Activated T-helper 2 cell treated with anti-CD3 and anti-CD28 coated beads, Interferon-gamma antibody, Interleukin-2, Interleukin-4, amounts not matched to agents 10 μg/mL and 5 μg/mL and 100 μg/mL, durations not matched to agents 14 hours and 24 hours and 36 hours (primary cell): ENCODE measurements at regions not wholly inside any gene's neighbourhood (a gene's known extent, or its start where the extent isn't known, plus 50 kb on each side); places are given as distances from the start of the nearest gene placed in this dataset.

Experiments
- DNase-seq: peaks from one replicate; pipeline ENCODE4 v3.0.0; 2021; ENCODE audit warnings: low spot score
- H3K27ac Mint-ChIP-seq: one replicate; pipeline ENCODE4 v1.8.0; 2021; ENCODE audit warnings: mixed read lengths
- H3K27me3 Mint-ChIP-seq: one replicate; pipeline ENCODE4 v1.8.0; 2021; ENCODE audit warnings: low read depth, mixed read lengths
- H3K36me3 Mint-ChIP-seq: one replicate; pipeline ENCODE4 v1.8.0; 2021; ENCODE audit warnings: low read depth, mixed read lengths
- H3K4me1 Mint-ChIP-seq: one replicate; pipeline ENCODE4 v1.8.0; 2021; ENCODE audit warnings: low read depth, mixed read lengths
- H3K4me3 Mint-ChIP-seq: one replicate; pipeline ENCODE4 v1.8.0; 2021; ENCODE audit warnings: low read depth, mild to moderate bottlenecking, moderate library complexity, mixed read lengths
- H3K9me3 Mint-ChIP-seq: one replicate; pipeline ENCODE4 v1.8.0; 2021; ENCODE audit warnings: mixed read lengths
- intact Hi-C: fragments of 100-400 bp; cut with micrococcal nuclease; formaldehyde crosslinking; loops from one replicate; pipeline ENCODE4 v1.15.1; 2023

DNA sequence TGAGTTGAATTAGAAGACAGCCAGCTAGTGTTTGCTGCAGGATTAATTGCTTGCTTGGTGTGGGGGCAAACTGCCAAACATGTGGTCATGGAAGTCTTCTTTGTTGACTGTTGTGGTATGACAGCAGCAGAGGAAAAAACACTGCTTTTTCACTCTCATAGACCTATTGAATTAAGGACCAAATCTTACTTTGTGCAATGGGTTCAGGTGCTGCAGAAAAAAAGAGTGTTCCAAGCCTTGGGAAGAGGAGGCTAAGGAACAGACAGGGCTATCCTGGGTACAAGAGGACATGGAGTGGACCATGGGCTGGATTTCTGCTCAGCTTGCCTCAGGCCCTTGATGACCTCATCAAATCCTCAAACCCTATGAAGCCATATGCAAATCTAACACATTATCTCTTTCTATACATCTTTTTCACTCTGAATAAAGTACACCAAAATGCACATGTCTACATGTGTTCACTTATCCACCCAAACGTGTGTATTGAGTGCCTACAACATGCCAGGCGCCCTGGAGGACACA, 61.5 kb downstream of the SIPA1L2 start:
- no peak overlapping the region for H3K27ac Mint-ChIP-seq
- intact Hi-C loops: no loop called here
- no peaks in the 10 kb centered on the region for H3K36me3 Mint-ChIP-seq
- H3K4me3 Mint-ChIP-seq: no peak overlapping the region
- no peaks in the 10 kb centered on the region for H3K4me1 Mint-ChIP-seq
- DNase-seq: no peak
- peaks cover 2% of the 10 kb centered on the region for H3K27me3 Mint-ChIP-seq
- no peaks in the 10 kb centered on the region for H3K9me3 Mint-ChIP-seq

DNA sequence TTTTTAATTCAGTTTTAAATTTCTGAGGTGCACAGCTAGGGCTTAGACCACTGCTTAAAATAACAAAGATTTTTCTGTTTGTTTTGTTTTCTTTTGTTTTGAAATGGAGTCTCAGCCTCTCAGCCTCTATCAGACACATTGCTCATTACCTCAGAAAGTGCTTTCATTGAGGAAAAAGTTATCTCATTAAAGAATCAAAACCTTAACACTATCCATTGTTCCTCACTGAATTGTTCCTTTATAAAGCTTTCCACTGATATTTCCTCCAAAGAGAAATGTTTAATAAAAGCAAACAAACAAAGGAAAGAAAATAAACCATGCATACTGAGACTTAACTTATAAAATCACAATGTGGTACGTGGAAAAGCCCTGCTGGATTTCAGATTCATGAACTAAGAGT, 63.8 kb downstream of the SIPA1L2 start:
- Mint-ChIP-seq H3K36me3 (no peaks in the 10 kb centered on the region), H3K4me1 (no peaks in the 10 kb centered on the region), H3K4me3 (no peak overlapping the region), H3K9me3 (no peaks in the 10 kb centered on the region), H3K27ac (no peak overlapping the region), H3K27me3 (peaks cover 2% of the 10 kb centered on the region)
- DNase-seq: no peak
- intact Hi-C loops: no loop called here

DNA sequence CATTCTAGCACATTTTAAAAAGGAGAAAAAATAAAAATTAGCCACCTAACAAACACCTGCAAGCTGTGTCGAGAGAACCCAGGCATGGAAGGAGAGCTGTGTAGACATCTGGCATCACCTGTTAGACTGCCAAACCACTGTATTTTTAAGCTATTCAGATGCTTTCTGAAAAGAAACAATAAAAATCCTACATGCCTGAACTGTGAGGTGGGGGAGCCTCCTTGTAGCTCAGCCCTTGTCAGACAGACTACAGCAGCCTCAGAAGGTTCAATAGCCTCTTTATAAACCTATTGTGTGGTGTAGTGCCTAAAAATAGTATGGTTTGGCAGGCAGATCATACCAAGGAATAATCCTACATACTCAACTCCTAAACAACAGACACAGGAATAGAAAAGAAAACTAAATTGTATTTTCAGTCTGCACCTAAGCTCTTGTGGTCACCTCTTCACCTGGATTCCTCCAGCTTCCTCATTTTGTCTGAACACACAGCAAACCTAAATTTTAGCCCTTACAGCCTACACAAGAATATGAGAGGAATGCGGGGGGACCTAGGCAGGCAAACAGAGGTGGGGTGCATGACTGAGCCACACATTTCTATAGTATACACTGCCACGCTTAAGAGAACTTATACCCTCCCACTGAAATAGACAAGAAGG, 67.0 kb downstream of the SIPA1L2 start:
- DNase-seq: no peak
- Mint-ChIP-seq H3K4me3 (no peak overlapping the region), H3K36me3 (no peaks in the 10 kb centered on the region), H3K4me1 (no peaks in the 10 kb centered on the region), H3K27ac (no peak overlapping the region), H3K9me3 (no peaks in the 10 kb centered on the region), H3K27me3 (peaks cover 1% of the 10 kb centered on the region)
- intact Hi-C loops: no loop called here

DNA sequence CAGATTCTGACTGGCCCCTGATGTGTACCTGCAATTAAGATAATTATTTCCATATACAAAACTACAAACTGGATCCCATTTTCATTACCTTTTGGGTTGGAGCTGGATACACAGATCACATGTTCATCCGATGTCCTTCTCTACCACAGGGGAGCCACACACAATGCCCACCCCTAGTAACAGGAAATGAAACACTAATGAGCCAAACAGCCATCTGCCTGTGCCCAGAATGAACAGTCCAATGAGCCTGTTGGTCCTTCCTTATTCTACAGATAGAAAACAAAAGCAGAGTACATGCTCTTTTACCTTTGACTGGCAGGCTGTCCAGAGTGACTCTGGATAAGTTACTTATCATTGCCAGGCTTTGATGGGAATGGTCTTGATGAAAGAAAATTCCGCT, 68.6 kb downstream of the SIPA1L2 start:
- Mint-ChIP-seq H3K36me3 (no peaks in the 10 kb centered on the region), H3K4me3 (no peak overlapping the region), H3K9me3 (no peaks in the 10 kb centered on the region), H3K4me1 (no peaks in the 10 kb centered on the region), H3K27ac (no peak overlapping the region), H3K27me3 (peaks cover 4% of the 10 kb centered on the region)
- intact Hi-C loops: no loop called here
- DNase-seq: no peak

DNA sequence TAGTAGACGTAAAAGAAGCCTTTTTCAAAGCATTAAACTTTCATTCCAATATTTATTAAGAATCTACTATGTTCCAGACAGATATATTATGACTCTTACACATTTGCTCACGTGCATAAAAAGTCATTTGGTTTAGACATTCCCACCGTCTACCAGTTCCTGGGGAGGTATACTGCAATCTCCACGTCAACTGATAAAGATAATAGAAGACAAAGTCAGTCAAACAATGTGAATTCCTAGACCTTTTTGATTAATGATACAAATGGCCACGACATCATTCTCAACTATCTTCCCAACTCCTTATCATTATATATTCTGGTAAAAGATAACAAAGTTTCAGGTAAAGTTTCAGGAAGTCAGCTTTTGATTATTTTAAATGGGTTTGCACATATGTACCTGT, 69.0 kb downstream of the SIPA1L2 start:
- intact Hi-C loops: no loop called here
- H3K4me1 Mint-ChIP-seq: no peaks in the 10 kb centered on the region
- no peak for DNase-seq
- H3K27me3 Mint-ChIP-seq: peaks cover 4% of the 10 kb centered on the region
- no peak overlapping the region for H3K4me3 Mint-ChIP-seq
- no peaks in the 10 kb centered on the region for H3K36me3 Mint-ChIP-seq
- H3K27ac Mint-ChIP-seq: no peak overlapping the region
- no peaks in the 10 kb centered on the region for H3K9me3 Mint-ChIP-seq

DNA sequence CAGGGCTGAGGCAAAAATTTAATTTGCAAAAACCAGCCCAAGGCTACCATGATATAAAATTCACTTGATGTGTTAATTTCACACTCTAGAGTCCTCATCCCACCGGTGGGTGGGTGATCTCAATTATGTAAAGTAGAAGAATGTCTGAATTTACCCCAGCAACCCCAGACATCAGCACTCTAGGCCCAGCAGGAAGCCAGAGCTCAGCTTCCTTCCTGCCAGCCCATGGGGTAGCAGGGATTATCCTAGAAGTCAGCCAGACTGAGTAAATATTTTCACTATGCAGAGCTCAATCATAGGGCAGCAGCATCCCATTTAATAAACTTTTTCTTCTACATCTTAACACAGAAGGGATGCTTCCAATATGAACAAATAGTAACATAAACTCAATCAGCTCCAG, 71.0 kb downstream of the SIPA1L2 start:
- Mint-ChIP-seq H3K36me3 (no peaks in the 10 kb centered on the region), H3K27ac (no peak overlapping the region), H3K9me3 (no peaks in the 10 kb centered on the region), H3K4me1 (no peaks in the 10 kb centered on the region), H3K4me3 (no peak overlapping the region), H3K27me3 (peaks cover 4% of the 10 kb centered on the region)
- intact Hi-C loops: no loop called here
- DNase-seq: no peak

DNA sequence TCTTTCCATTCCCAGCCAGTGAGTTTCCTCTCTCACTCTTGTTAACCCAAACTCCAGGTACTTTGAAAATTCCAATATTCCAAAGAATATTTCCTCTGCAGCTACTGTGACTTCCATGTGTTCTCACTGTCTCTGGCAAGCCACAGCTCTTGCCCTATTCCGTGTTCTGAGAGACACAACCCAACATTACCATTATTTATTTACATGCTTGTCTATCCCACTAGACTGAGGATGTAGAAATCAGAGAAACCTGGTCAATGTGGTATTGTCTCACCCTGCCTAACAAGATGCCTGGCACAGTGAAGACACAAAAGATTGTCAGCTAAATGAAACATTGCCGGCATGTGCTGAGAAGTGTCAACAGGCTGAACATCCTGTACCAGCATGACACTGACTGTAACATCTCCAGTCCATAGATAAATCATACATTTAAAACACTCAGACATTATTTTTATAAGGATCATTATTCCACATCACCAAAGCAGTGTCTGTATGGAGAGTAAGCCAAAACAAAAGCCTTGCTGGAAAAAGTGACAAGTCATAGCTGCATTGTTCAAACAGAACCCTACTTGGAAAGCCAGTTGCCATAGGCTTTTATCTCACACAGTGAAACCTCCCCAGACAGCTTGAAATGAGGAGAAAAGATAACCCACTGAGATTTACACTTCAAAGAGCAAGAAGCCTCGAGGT, 72.3 kb downstream of the SIPA1L2 start:
- Mint-ChIP-seq H3K36me3 (no peaks in the 10 kb centered on the region), H3K27me3 (peaks cover 4% of the 10 kb centered on the region), H3K9me3 (no peaks in the 10 kb centered on the region), H3K4me1 (no peaks in the 10 kb centered on the region), H3K4me3 (no peak overlapping the region), H3K27ac (no peak overlapping the region)
- DNase-seq: no peak
- intact Hi-C loops: no loop called here

DNA sequence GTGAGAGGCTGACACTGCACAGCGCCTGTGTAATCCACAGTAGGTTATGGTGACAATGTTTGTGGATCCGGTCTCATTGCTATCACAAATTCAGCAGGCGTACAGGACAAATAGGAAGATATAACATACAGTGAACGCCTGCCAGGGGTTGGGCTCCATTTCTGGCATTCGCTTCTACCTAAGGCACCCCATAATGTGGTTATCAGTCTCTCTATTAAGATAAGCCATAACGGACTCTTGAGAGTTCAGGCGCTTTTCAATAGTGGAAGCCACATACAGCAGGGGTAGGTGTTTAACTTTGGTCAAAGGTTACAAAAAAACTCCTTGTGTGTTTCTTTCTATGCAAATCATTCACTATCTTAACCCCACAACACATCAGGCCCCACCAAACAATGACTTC, 72.8 kb downstream of the SIPA1L2 start:
- Mint-ChIP-seq H3K27ac (no peak overlapping the region), H3K4me1 (no peaks in the 10 kb centered on the region), H3K36me3 (no peaks in the 10 kb centered on the region), H3K4me3 (no peak overlapping the region), H3K27me3 (peaks cover 4% of the 10 kb centered on the region), H3K9me3 (no peaks in the 10 kb centered on the region)
- no peak for DNase-seq
- intact Hi-C loops: no loop called here

DNA sequence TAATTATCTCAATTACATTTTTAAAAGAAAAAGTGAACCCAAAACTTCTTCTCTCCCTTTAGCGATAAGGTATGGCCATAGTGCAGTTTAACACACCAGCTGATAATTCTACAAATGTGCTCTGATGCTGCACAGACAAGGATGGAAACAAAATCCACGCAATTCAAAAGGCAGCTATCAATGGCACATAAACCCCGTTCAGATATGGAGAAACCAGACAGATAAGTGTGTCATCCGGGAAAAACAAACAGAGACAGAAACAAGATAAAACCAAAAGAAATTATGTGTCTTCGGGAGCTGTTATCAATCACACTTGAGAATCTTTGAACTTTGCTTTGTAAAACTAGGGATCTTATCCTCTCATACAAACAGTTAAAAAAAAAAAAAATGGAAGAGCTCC, 73.6 kb downstream of the SIPA1L2 start:
- intact Hi-C loops: no loop called here
- no peaks in the 10 kb centered on the region for H3K9me3 Mint-ChIP-seq
- H3K4me3 Mint-ChIP-seq: no peak overlapping the region
- H3K27ac Mint-ChIP-seq: no peak overlapping the region
- no peak for DNase-seq
- no peaks in the 10 kb centered on the region for H3K4me1 Mint-ChIP-seq
- peaks cover 4% of the 10 kb centered on the region for H3K27me3 Mint-ChIP-seq
- no peaks in the 10 kb centered on the region for H3K36me3 Mint-ChIP-seq

DNA sequence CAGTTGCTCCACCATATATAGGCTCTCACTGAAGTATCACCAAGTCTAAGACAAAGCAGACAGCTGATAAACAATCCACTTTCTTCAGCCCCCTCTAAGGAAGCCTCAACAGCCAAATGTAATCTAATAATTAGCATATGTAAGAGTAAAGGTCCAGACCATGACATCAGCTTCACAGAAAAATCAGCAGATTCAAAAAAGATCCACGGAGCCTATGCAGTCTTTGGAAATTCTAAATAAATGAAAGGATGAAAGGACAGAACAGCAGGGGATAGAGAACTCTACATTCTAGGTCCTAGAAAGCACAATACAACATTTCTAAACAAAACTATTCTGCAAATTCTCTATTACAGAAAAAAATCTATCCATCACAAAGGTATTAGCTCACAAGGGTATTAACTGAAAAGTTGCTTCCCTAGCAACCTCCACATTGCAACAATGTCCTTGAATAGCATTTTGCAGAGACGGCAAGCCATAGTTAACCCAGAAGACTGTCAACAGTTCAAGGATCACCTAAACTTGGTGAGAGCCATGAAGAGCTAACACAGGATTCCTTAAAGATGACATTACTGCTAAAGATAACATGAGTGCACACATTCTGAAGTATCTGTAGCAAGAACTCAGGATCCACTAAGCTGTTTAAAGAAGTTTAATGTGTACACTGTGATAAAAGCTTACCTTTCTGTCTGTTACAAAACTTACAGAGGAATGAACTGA, 74.3 kb downstream of the SIPA1L2 start:
- Mint-ChIP-seq H3K36me3 (no peaks in the 10 kb centered on the region), H3K27me3 (peaks cover 4% of the 10 kb centered on the region), H3K9me3 (no peaks in the 10 kb centered on the region), H3K4me1 (no peaks in the 10 kb centered on the region), H3K4me3 (no peak overlapping the region), H3K27ac (no peak overlapping the region)
- intact Hi-C loops: no loop called here
- DNase-seq: no peak

DNA sequence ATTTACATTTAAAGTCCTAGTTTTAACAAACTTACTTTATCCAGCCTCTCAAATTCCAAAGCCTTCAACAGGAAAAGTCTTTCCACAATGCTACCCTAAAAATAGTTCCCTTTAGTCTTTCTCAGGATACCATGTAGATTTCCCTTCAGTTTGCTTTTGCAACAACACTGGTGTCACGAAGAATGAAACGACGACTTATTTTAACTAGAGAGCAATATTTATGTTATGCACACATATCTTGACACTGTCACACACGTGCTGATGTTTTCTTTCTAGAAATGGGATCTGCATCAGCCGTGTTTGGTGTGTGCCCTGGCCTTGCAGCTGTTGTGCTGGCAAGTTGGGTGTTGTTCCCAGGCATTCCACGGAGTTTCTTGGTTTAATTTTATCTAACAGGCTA, 75.5 kb downstream of the SIPA1L2 start:
- Mint-ChIP-seq H3K9me3 (no peaks in the 10 kb centered on the region), H3K27ac (no peak overlapping the region), H3K36me3 (no peaks in the 10 kb centered on the region), H3K4me3 (no peak overlapping the region), H3K27me3 (peaks cover 13% of the 10 kb centered on the region), H3K4me1 (no peaks in the 10 kb centered on the region)
- intact Hi-C loops: no loop called here
- DNase-seq: no peak

DNA sequence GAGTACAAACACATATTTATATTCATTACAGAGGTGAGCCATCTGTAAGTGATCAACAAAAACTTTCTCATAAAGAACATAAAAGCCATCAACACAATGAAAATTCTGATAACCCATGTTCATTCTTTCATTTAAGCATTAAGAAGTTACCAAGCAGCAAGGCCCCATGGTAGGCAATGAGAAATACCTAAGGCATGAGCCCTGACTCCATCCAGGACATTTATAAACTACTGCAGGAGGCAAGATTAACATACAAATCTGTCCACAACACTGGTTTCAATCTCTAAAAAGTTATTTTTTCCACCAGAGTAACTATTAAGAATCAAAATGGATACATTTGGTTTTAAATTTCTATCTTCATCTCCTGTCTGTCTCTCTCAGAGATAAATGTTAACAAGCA, 76.1 kb downstream of the SIPA1L2 start:
- Mint-ChIP-seq H3K36me3 (no peaks in the 10 kb centered on the region), H3K9me3 (no peaks in the 10 kb centered on the region), H3K4me1 (no peaks in the 10 kb centered on the region), H3K27ac (no peak overlapping the region), H3K27me3 (peaks cover 16% of the 10 kb centered on the region), H3K4me3 (no peak overlapping the region)
- DNase-seq: no peak
- intact Hi-C loops: no loop called here

DNA sequence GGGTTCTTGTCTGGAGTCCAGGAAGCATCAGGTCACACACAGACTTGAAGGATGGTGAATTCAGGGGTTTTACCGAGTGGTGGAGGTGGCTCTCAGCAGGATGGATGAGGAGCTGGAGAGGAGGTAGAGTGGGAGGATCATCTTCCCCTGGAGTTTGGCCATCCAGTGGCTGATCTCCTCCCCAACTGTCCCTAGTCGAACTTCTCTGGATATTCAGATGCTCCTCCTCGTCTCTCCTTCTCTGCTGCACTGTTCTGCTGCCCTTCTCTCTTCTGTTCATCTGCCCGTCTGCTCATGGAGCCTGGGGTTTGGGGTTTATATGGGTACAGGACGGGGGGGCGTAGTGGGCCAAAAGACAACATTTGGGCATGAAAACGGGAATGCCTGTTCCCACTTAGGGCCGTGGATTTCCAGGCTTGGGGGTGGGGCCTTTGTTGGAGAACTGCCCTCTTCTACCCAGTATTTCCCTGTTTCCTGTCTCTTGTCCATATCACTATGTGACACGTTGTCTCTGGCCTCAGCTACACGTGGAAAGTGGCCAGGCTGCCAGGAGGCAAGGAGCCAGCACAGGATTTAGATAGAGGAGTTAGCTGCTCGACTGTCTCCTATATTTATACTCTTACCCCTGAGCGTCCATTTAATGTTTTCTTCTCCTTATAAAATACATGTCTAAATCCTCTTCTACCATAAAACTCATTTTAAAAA, 76.7 kb downstream of the SIPA1L2 start:
- Mint-ChIP-seq H3K27ac (no peak overlapping the region), H3K27me3 (peaks cover 16% of the 10 kb centered on the region), H3K4me1 (no peaks in the 10 kb centered on the region), H3K9me3 (no peaks in the 10 kb centered on the region), H3K4me3 (no peak overlapping the region), H3K36me3 (no peaks in the 10 kb centered on the region)
- intact Hi-C loops: no loop called here
- DNase-seq: no peak
